ENCODE measurements at regions not wholly inside any gene's neighbourhood (a gene's known extent, or its start where the extent isn't known, plus 50 kb on each side); places are given as distances from the start of the nearest gene placed in this dataset.

DNA sequence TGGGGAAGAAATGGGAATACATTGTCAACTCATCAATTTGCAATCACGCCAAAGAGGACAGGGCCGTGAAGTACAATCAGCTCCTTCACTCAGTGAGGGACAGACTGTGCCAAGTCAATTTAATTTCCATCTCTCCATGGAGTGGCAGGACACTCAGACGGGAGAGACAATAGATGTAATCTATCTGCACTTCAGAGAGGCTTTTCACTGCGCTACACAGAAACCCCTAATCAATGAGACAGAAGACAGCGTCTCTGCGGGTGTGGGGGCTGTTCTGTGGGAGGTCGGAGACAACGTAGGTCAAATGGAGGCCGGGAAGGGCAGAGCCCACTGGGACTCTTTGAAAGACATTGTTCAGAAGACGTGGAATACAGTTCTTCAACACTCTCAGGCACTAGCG lies 541.0 kb upstream of the ADARB2 start:
- Histone ChIP-seq H3K27ac (ENCODE audit: poor library complexity, severe bottlenecking) (no peak overlapping the region), H3K36me3 (ENCODE audit: low read depth) (no peaks in the 10 kb centered on the region), H3K9me3 (ENCODE audit: severe bottlenecking) (no peaks in the 10 kb centered on the region), H3K4me1 (ENCODE audit: insufficient read depth, poor library complexity, severe bottlenecking) (no peaks in the 10 kb centered on the region), H3K4me3 (ENCODE audit: severe bottlenecking) (no peak overlapping the region), H3K27me3 (ENCODE audit: insufficient read depth, poor library complexity, severe bottlenecking) (no peaks in the 10 kb centered on the region)
- TF ChIP-seq, protein P1, sequence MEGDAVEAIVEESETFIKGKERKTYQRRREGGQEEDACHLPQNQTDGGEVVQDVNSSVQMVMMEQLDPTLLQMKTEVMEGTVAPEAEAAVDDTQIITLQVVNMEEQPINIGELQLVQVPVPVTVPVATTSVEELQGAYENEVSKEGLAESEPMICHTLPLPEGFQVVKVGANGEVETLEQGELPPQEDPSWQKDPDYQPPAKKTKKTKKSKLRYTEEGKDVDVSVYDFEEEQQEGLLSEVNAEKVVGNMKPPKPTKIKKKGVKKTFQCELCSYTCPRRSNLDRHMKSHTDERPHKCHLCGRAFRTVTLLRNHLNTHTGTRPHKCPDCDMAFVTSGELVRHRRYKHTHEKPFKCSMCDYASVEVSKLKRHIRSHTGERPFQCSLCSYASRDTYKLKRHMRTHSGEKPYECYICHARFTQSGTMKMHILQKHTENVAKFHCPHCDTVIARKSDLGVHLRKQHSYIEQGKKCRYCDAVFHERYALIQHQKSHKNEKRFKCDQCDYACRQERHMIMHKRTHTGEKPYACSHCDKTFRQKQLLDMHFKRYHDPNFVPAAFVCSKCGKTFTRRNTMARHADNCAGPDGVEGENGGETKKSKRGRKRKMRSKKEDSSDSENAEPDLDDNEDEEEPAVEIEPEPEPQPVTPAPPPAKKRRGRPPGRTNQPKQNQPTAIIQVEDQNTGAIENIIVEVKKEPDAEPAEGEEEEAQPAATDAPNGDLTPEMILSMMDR (IDR thresholded peaks at IDR 0.05; ENCODE audit: poor library complexity, severe bottlenecking) = no peak
- no peak for DNase-seq (ENCODE audit: low spot score)
- no peak for ATAC-seq (ENCODE audit: low read depth)

DNA sequence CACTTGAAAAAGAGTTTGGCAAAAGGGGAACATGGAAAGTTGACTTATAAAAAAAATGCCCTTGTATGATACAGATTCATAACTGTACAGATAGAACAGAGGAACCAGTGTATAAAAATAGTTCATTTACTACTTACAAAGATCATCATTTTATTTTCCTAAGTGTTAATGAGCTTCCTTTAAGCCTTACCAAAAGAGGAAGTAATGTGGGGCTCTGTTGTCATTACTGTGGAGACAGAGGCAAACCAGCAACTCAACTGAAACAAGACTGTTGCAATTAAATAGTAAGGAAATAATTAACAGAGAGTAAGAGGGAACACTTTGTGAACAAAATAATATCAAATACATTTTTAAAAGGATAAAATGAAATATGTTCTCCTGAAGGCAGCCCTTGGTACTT lies 526.2 kb upstream of the ADARB2 start:
- H3K4me1 ChIP-seq (ENCODE audit: insufficient read depth, poor library complexity, severe bottlenecking) = no peaks in the 10 kb centered on the region
- TF ChIP-seq, protein P1 (IDR thresholded peaks at IDR 0.05; ENCODE audit: poor library complexity, severe bottlenecking) = no peak
- no peak overlapping the region for H3K4me3 ChIP-seq (ENCODE audit: severe bottlenecking)
- no peaks in the 10 kb centered on the region for H3K27me3 ChIP-seq (ENCODE audit: insufficient read depth, poor library complexity, severe bottlenecking)
- no peaks in the 10 kb centered on the region for H3K9me3 ChIP-seq (ENCODE audit: severe bottlenecking)
- ATAC-seq (ENCODE audit: low read depth) = no peak
- DNase-seq (ENCODE audit: low spot score) = no peak
- no peak overlapping the region for H3K27ac ChIP-seq (ENCODE audit: poor library complexity, severe bottlenecking)
- H3K36me3 ChIP-seq (ENCODE audit: low read depth) = no peaks in the 10 kb centered on the region

DNA sequence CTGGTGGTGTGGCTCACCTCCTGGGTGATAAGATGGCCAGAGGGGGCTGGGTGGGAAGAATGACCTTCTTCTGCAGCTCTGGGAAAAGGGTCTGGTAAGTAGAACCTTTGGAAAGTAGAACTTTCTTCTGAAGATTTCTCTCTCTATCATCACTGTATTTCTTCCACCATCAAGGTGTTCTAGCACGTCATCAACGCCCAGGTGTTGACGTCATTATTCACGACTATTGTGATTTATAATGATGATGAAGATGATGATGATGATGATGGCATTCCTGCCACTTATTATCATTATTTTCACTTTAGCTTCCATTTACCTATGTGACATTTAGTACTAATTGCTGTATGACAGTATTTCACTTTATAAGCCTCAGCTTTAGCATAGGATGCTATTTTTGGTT lies 525.6 kb upstream of the ADARB2 start:
- Histone ChIP-seq H3K36me3 (ENCODE audit: low read depth) (no peaks in the 10 kb centered on the region), H3K4me1 (ENCODE audit: insufficient read depth, poor library complexity, severe bottlenecking) (no peaks in the 10 kb centered on the region), H3K9me3 (ENCODE audit: severe bottlenecking) (no peaks in the 10 kb centered on the region), H3K4me3 (ENCODE audit: severe bottlenecking) (no peak overlapping the region), H3K27me3 (ENCODE audit: insufficient read depth, poor library complexity, severe bottlenecking) (no peaks in the 10 kb centered on the region), H3K27ac (ENCODE audit: poor library complexity, severe bottlenecking) (no peak overlapping the region)
- no peak for ATAC-seq (ENCODE audit: low read depth)
- TF ChIP-seq, protein P1 (IDR thresholded peaks at IDR 0.05; ENCODE audit: poor library complexity, severe bottlenecking) = no peak
- DNase-seq (ENCODE audit: low spot score) = no peak

DNA sequence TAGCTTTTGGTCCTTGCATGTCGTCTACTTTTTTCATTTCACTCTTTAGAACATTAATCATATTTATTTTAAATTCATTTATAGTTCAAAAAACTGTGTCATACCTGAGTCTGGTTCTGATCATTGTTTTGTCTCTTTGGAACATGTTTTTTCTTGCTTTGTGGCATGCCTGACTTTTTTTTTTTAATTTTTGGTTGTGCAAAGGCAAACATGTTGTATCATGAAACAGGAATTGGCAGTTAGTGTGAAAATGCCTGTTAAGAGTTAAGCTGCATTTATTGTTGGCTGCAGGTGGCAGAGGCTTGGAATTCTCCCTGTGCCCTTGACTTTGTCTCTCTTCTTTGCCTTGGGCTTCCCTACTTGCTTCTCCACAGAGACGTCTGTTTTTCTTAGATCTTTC lies 525.0 kb upstream of the ADARB2 start:
- TF ChIP-seq, protein P1 (IDR thresholded peaks at IDR 0.05; ENCODE audit: poor library complexity, severe bottlenecking) = no peak
- ATAC-seq (ENCODE audit: low read depth) = no peak
- no peaks in the 10 kb centered on the region for H3K36me3 ChIP-seq (ENCODE audit: low read depth)
- no peaks in the 10 kb centered on the region for H3K27me3 ChIP-seq (ENCODE audit: insufficient read depth, poor library complexity, severe bottlenecking)
- peak overlapping the region; percentile 15 for H3K27ac ChIP-seq (ENCODE audit: poor library complexity, severe bottlenecking)
- no peak for DNase-seq (ENCODE audit: low spot score)
- H3K4me3 ChIP-seq (ENCODE audit: severe bottlenecking) = no peak overlapping the region
- H3K4me1 ChIP-seq (ENCODE audit: insufficient read depth, poor library complexity, severe bottlenecking) = no peaks in the 10 kb centered on the region
- no peaks in the 10 kb centered on the region for H3K9me3 ChIP-seq (ENCODE audit: severe bottlenecking)

DNA sequence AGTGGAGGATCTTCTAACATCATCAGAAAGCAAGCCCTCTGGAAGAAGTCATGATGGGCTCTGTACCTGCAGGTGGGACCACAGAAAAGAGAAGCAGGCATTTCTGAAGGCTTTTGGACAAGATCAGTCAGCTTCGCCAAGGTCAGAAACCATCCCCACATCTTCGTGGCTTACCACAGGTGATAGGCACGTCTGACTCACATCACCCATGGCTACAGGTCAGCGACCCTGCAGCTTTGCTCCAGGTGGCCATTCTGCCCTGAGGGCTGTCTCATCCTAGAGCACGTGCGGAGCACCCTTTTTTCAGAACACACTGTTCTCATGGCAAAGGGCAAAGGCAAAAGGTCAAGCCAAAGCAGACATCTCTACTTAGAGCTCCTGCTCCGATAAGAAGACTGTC lies 518.9 kb upstream of the ADARB2 start:
- DNase-seq (ENCODE audit: low spot score) (no peak), ATAC-seq (ENCODE audit: low read depth) (no peak)
- Histone ChIP-seq H3K36me3 (ENCODE audit: low read depth) (no peaks in the 10 kb centered on the region), H3K9me3 (ENCODE audit: severe bottlenecking) (no peaks in the 10 kb centered on the region), H3K4me1 (ENCODE audit: insufficient read depth, poor library complexity, severe bottlenecking) (no peaks in the 10 kb centered on the region), H3K27ac (ENCODE audit: poor library complexity, severe bottlenecking) (no peak overlapping the region), H3K4me3 (ENCODE audit: severe bottlenecking) (no peak overlapping the region), H3K27me3 (ENCODE audit: insufficient read depth, poor library complexity, severe bottlenecking) (no peaks in the 10 kb centered on the region)
- TF ChIP-seq, protein P1 (IDR thresholded peaks at IDR 0.05; ENCODE audit: poor library complexity, severe bottlenecking) = no peak

All from RWPE2 (cell line).